Fibroblast of pulmonary artery (primary cell): ENCODE measurements at regions not wholly inside any gene's neighbourhood (a gene's known extent, or its start where the extent isn't known, plus 50 kb on each side); places are given as distances from the start of the nearest gene placed in this dataset.

Experiments
- DNase-seq: peaks from one replicate; pipeline ENCODE4 v3.0.0-alpha.2; 2010; ENCODE audit warnings: low read depth
- H3K4me3 ChIP-seq: replicated peaks from 2 replicates; pipeline ENCODE4 v1.5.1; 2011; ENCODE audit warnings: low read depth, mild to moderate bottlenecking, control low read depth, low read length, moderate library complexity
- TF ChIP-seq, protein P1 (sequence below): IDR thresholded peaks from 2 replicates; pipeline ENCODE4 v1.5.1; 2011; ENCODE audit warnings: mild to moderate bottlenecking, control low read depth, low read length, inconsistent platforms; ENCODE audit errors: missing control alignments

DNA sequence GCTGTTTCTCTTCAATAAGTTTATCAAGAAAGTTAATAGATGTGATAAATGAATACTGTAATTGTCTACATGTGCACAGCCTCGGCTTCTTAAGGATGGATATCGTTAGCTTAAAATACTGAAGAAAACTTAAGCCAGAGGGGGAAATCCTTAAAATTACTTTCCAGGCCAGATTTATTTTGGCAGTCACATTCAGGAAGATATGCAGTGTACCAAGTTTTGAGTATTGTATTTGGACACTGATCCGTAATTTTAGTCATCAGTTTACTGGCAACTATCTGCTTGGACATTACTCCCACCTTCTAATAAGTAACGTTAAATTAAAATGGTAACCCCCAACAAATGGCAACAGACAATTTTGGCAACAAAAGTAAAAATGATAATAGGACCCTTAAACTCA lies 770.0 kb upstream of the ZEB2 start:
- DNase-seq: peak; percentile 3
- H3K4me3 ChIP-seq: no peak overlapping the region
- TF ChIP-seq, protein P1, sequence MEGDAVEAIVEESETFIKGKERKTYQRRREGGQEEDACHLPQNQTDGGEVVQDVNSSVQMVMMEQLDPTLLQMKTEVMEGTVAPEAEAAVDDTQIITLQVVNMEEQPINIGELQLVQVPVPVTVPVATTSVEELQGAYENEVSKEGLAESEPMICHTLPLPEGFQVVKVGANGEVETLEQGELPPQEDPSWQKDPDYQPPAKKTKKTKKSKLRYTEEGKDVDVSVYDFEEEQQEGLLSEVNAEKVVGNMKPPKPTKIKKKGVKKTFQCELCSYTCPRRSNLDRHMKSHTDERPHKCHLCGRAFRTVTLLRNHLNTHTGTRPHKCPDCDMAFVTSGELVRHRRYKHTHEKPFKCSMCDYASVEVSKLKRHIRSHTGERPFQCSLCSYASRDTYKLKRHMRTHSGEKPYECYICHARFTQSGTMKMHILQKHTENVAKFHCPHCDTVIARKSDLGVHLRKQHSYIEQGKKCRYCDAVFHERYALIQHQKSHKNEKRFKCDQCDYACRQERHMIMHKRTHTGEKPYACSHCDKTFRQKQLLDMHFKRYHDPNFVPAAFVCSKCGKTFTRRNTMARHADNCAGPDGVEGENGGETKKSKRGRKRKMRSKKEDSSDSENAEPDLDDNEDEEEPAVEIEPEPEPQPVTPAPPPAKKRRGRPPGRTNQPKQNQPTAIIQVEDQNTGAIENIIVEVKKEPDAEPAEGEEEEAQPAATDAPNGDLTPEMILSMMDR: no peak

DNA sequence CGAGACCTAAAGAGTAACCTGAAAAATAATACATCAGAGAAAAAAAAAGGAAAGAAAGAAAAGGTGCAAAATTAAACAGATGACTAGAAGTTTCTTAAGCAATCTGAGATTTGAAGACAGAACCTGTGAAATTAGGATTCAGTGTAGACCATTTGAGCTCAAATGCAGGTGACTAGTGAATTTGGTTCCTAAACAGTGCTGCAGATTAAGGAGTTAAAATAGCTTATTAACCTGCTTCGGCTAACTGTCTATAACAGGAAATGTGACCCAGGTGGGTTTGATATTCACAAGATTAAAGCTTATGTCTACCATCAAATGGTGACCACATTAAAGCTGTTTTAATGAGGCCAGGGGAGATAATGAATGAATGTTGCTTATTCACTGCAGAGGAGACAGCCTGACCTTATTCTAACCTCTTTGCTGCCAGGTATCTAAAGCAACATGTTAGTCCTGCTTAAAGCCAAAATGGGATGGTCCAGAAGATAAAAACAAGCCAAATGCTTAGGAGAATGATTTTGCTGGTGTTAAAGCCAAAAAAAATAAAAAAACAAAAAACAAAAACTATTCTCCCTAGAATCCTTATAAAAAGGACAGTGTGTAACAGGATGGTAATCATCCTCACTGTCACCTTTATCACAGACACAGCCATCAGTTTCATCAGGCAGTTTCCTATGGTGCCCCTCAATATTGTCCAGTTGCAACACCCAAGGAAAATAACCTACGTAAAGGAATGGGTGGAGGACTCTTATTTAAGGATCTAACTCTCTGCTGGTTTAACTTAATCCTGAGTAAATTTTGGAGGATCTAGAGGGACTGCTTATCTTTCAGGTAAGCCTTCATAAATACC lies 769.0 kb upstream of the ZEB2 start:
- H3K4me3 ChIP-seq: no peak overlapping the region
- TF ChIP-seq, protein P1: no peak
- DNase-seq: no peak

DNA sequence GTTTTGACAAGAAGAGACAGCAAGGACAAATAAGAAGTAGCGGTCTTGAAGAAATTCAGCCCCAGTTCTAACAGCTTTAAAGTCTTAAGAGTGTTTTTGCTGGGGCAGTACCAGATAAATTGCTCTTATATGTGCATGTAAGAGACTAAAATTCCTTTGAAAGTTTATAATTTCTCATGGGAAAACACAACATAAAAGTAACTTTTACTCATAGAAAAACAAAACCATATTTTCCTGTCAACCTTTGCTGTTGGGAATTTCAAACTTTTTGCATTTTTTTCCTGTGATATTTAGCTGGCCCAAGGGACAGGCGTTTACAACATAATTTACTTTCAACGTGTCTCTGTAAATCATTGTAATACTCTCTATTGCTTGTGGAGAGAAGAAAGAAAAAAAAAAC lies 767.8 kb upstream of the ZEB2 start:
- H3K4me3 ChIP-seq: no peak overlapping the region
- TF ChIP-seq, protein P1: no peak
- DNase-seq: no peak

- no peak for DNase-seq
- H3K4me3 ChIP-seq: no peak overlapping the region
- TF ChIP-seq, protein P1: no peak
These were observed 766.9 kb upstream of the ZEB2 start for GRCh38 chr2:145286716-145287275.

DNA sequence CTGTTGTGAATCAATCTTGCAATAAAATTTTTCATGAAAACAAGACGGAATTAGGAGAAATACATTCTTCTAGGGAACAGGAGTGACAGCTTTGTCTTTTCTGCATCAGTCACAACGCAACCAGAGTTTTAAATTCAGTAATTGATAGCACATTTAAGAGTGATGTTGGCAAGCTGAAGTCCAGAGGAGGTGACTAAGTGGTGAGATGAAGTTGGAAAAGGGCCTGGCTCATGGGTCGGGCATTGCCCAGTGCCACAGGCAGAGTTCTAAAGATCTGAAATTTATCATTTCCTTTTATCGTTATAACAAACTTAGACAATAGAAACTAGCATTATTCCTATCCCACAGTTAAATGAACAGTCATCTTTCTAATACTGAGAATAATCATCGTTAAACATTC lies 764.6 kb upstream of the ZEB2 start:
- TF ChIP-seq, protein P1: no peak
- no peak for DNase-seq
- no peak overlapping the region for H3K4me3 ChIP-seq

DNA sequence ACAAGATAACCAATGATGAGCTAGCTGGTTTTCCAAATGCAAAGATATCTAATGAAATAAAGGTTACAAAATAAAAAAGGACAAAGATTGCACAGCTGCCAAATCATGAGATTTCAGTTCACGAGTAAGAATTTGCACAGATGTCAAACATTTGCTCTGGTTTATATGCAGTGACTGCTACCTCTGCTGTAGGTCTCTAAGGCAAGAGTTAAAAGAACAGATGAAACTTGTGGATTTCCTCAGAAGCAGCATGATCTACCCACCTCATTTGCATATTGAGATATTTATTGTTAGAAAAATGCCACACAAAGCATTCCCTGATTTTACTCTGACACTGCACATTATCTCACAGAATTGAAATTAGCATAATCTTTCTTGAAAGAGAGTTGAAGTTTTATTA lies 763.2 kb upstream of the ZEB2 start:
- no peak overlapping the region for H3K4me3 ChIP-seq
- TF ChIP-seq, protein P1: no peak
- no peak for DNase-seq
